ENCODE measurements at regions not wholly inside any gene's neighbourhood (a gene's known extent, or its start where the extent isn't known, plus 50 kb on each side); places are given as distances from the start of the nearest gene placed in this dataset.

DNA sequence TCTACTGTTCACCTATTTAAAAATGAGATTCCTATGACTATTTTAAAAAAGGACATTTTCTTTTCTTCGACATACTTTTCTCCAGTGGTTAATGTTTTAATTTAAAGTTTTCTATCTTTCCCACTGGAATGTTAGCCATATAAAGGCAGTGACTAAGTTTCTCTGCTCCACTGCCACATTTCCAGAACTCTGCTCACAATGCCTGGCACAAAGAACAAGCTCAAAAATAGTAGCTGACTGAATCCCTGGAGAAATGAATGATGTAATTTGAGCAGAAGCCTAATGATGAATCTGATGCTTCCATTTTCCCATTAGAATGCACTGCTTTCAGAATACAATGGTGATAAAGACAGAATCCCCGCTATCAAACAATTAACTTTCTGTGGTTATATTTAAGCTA, 817.8 kb downstream of the MTRR start:
- Histone ChIP-seq H3K9me3 (ENCODE audit: insufficient read depth, low read depth, low read length) (no peaks in the 10 kb centered on the region), H3K9ac (ENCODE audit: low read depth, low read length) (no peak overlapping the region), H3K4me3 (ENCODE audit: low read length) (no peak overlapping the region), H3K27ac (ENCODE audit: low read length) (no peak overlapping the region), H3K36me3 (ENCODE audit: insufficient read depth, low read depth, low read length) (no peaks in the 10 kb centered on the region), H3K27me3 (ENCODE audit: insufficient read depth, low read length) (no peaks in the 10 kb centered on the region), H3K4me1 (ENCODE audit: insufficient read depth, low read length) (peaks cover 6% of the 10 kb centered on the region; the same call in 1 of the 2 replicates)

DNA sequence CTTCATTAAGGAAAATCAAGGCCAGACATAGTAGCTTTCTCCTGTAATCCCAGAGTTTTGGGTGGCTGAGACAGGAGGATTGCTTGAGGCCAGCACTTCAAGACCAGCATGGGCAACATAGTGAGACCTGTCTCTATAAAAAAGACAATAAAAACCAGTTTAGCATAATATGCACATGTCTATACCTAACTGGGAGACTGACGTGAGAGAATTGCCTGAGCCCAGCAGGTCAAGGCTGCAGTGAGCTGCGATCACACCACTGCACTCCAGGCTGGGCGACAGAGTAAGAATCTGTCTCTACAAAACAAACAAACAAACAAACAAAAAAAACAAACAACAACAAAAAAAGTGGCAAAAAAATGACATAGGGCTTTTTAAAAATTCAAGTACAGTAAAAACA, 820.8 kb downstream of the MTRR start:
- Histone ChIP-seq H3K4me3 (ENCODE audit: low read length) (no peak overlapping the region), H3K27ac (ENCODE audit: low read length) (no peak overlapping the region), H3K9me3 (ENCODE audit: insufficient read depth, low read depth, low read length) (no peaks in the 10 kb centered on the region), H3K27me3 (ENCODE audit: insufficient read depth, low read length) (no peaks in the 10 kb centered on the region), H3K36me3 (ENCODE audit: insufficient read depth, low read depth, low read length) (no peaks in the 10 kb centered on the region), H3K9ac (ENCODE audit: low read depth, low read length) (no peak overlapping the region), H3K4me1 (ENCODE audit: insufficient read depth, low read length) (peaks cover 6% of the 10 kb centered on the region; the same call in 1 of the 2 replicates)

DNA sequence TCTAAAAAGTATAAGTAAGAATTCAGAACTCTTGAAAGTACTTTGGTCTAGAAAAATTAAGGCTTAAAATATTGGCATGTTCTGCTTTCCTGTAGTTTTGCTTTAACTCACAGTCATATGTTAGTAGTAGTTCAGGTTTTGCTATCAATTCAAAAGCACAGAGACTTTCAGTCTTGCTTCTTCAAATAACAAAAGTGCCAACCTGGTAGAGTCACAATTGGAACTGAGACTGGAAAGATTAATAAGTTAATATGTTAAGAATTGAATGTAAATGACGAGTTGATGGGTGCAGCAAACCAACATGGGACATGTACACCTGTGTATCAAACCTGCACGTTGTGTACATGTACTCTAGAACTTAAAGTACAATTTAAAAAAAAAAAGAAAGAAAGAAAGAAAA, 822.3 kb downstream of the MTRR start:
- Histone ChIP-seq H3K9ac (ENCODE audit: low read depth, low read length) (no peak overlapping the region), H3K4me1 (ENCODE audit: insufficient read depth, low read length) (peaks cover 6% of the 10 kb centered on the region; the same call in 1 of the 2 replicates), H3K4me3 (ENCODE audit: low read length) (no peak overlapping the region), H3K9me3 (ENCODE audit: insufficient read depth, low read depth, low read length) (no peaks in the 10 kb centered on the region), H3K36me3 (ENCODE audit: insufficient read depth, low read depth, low read length) (no peaks in the 10 kb centered on the region), H3K27ac (ENCODE audit: low read length) (no peak overlapping the region), H3K27me3 (ENCODE audit: insufficient read depth, low read length) (no peaks in the 10 kb centered on the region)

DNA sequence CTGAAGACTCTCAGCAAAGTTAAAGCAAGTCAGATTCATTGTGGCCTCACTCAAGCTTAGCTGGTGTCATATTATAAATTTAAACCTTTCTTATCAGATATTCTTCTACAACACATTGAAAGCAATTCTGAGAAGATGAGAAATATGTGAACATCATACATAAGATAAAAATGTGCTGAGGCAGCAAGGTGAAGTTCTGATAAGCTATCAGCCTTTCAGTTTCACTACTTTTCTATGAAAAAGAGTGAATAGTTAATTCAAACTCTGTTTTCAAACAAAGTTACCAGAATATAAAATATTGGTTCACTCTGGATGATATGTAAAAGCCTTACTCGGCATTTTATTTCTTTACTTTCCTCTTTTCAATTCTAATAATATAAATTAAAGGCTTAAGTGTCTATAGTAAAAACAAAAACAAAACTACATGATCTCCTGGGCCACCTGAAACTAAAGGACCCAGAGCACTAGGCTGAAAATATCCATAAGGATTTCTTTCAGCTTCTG, 824.4 kb downstream of the MTRR start:
- Histone ChIP-seq H3K36me3 (ENCODE audit: insufficient read depth, low read depth, low read length) (no peaks in the 10 kb centered on the region), H3K4me3 (ENCODE audit: low read length) (no peak overlapping the region), H3K4me1 (ENCODE audit: insufficient read depth, low read length) (peaks cover 6% of the 10 kb centered on the region; the same call in 1 of the 2 replicates), H3K27me3 (ENCODE audit: insufficient read depth, low read length) (no peaks in the 10 kb centered on the region), H3K9ac (ENCODE audit: low read depth, low read length) (no peak overlapping the region), H3K27ac (ENCODE audit: low read length) (no peak overlapping the region), H3K9me3 (ENCODE audit: insufficient read depth, low read depth, low read length) (no peaks in the 10 kb centered on the region)

DNA sequence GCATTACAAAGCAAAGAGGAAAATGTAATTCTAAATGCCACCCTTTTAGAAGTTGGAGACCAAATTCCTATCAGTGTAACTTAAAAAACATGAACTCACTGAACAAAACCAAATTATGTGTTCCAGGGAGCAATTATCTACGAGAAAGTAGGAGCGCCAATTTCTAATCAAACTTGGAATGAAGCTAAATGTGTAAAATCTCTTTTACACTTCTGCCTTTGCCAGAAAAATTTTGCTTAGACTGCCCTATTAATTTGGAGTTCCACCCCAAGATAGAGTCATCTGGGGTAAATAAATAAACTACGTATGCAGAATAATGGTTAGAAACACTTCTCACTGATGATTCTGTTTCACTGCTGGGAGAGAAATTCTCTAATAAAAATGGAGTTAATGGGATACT, 825.6 kb downstream of the MTRR start:
- no peaks in the 10 kb centered on the region for H3K27me3 ChIP-seq (ENCODE audit: insufficient read depth, low read length)
- H3K4me1 ChIP-seq (ENCODE audit: insufficient read depth, low read length) = peaks cover 6% of the 10 kb centered on the region; the same call in 1 of the 2 replicates
- H3K36me3 ChIP-seq (ENCODE audit: insufficient read depth, low read depth, low read length) = no peaks in the 10 kb centered on the region
- no peak overlapping the region for H3K27ac ChIP-seq (ENCODE audit: low read length)
- H3K9me3 ChIP-seq (ENCODE audit: insufficient read depth, low read depth, low read length) = no peaks in the 10 kb centered on the region
- H3K4me3 ChIP-seq (ENCODE audit: low read length) = no peak overlapping the region
- no peak overlapping the region for H3K9ac ChIP-seq (ENCODE audit: low read depth, low read length)

DNA sequence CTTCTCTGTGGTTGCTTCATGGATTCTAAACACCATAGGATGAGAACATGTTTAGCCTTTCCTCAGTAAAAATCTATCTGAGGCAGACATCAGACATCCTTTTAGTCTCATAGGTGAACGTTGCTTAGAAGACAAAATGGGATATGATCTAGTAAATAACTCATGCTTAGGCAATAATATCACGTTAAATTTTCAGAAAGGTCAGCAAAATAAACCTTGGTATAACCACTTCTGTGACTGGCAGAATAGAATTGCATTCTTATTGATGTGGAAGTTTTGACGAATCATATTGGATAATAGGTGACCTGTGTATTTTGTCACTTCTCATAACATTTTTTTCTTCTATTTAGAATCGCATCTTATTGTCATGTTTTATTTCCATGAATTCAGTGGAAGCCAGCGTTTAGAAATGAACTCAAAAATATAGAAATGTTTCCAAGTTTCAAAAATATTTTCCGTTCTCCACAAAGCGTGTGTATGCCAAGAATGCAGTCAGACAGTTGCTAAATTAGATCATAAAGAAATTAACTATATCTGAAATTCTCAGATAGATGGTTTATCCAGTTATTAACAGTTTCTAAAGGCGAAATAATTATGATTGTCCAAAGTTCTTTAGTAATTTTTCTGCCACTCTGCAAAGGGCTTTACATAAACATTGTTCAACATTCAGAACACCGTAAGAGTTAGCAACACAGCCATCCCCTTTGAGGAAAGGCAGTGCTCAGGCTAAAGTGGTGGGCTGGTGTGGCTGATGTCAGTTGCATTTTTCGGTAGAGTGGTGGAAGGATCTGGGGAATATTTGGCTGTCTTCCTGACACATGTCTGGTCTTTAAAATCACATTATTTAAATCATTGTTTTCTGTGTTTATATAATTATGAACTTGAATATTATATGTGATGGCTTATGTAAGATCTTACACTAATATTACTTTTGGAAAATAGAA, 827.2 kb downstream of the MTRR start:
- no peaks in the 10 kb centered on the region for H3K27me3 ChIP-seq (ENCODE audit: insufficient read depth, low read length)
- no peaks in the 10 kb centered on the region for H3K4me1 ChIP-seq (ENCODE audit: insufficient read depth, low read length)
- no peak overlapping the region for H3K27ac ChIP-seq (ENCODE audit: low read length)
- no peaks in the 10 kb centered on the region for H3K36me3 ChIP-seq (ENCODE audit: insufficient read depth, low read depth, low read length)
- H3K9ac ChIP-seq (ENCODE audit: low read depth, low read length) = no peak overlapping the region
- H3K4me3 ChIP-seq (ENCODE audit: low read length) = no peak overlapping the region
- no peaks in the 10 kb centered on the region for H3K9me3 ChIP-seq (ENCODE audit: insufficient read depth, low read depth, low read length)

DNA sequence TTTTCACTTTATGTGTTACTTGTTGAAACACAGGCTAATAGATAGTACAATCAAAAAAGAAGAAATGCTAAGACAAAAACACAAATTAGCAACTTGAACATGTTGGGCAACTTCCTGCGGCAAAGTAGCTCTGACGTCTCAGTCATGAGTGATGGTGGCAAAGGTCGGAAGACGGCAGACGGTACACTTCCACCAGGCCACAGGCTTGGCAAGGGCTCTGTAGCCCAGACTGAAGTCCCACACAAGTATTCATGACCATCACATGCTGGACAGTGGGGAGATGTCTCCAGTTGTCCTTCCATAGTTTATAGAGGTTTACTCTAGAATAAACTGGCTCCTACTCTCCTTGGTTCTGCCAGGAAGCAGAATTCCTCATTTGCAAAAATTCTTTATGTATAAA, 831.3 kb downstream of the MTRR start:
- Histone ChIP-seq H3K4me1 (ENCODE audit: insufficient read depth, low read length) (no peaks in the 10 kb centered on the region), H3K9ac (ENCODE audit: low read depth, low read length) (no peak overlapping the region), H3K27ac (ENCODE audit: low read length) (no peak overlapping the region), H3K27me3 (ENCODE audit: insufficient read depth, low read length) (no peaks in the 10 kb centered on the region), H3K9me3 (ENCODE audit: insufficient read depth, low read depth, low read length) (no peaks in the 10 kb centered on the region), H3K36me3 (ENCODE audit: insufficient read depth, low read depth, low read length) (no peaks in the 10 kb centered on the region), H3K4me3 (ENCODE audit: low read length) (no peak overlapping the region)

DNA sequence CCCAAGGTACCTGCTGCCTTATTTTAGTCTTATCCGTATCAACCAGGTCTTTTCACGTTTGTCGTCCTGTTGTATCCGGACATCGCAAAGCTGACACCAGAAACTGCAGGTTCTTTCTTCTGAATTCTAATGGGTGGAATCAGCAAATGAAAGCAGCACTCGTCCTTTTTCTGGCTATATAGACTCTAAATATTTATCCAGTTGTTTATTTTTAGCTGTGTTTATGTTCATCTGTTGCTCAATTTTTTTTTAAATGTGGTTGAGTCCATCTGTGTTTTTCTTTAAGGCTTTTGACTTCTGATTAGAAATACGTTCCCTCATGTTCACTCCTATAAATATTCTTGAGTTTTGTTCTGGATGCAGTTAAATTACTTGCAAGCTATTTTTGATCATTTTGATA, 831.7 kb downstream of the MTRR start:
- H3K9me3 ChIP-seq (ENCODE audit: insufficient read depth, low read depth, low read length) = no peaks in the 10 kb centered on the region

DNA sequence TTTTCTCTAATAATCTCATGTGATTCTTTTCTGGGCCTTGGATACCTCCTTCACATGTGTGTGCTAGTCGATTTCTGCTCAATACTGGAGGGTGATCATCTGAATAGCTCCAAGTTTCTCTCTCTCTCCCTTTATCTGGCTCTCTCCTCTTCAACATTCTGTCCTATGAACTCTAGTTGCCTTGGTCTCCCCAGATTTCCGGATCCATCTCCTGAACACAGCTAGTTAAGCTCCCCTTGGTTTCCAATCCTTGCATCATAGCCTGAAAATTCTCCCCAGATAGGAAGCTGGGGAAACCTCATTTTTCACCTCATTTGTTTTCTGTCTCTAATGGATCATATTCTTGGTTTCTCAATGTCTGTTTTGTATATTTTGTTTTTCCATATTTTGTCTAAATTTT, 832.3 kb downstream of the MTRR start:
- no peaks in the 10 kb centered on the region for H3K36me3 ChIP-seq (ENCODE audit: insufficient read depth, low read depth, low read length)
- H3K4me3 ChIP-seq (ENCODE audit: low read length) = no peak overlapping the region
- H3K27ac ChIP-seq (ENCODE audit: low read length) = no peak overlapping the region
- no peaks in the 10 kb centered on the region for H3K4me1 ChIP-seq (ENCODE audit: insufficient read depth, low read length)
- no peaks in the 10 kb centered on the region for H3K27me3 ChIP-seq (ENCODE audit: insufficient read depth, low read length)
- H3K9me3 ChIP-seq (ENCODE audit: insufficient read depth, low read depth, low read length) = no peaks in the 10 kb centered on the region
- H3K9ac ChIP-seq (ENCODE audit: low read depth, low read length) = no peak overlapping the region

More for the DNA sequence above, 831.7 kb downstream of the MTRR start:
- no peak overlapping the region for H3K27ac ChIP-seq (ENCODE audit: low read length)
- H3K4me3 ChIP-seq (ENCODE audit: low read length) = no peak overlapping the region
- H3K27me3 ChIP-seq (ENCODE audit: insufficient read depth, low read length) = no peaks in the 10 kb centered on the region
- H3K36me3 ChIP-seq (ENCODE audit: insufficient read depth, low read depth, low read length) = no peaks in the 10 kb centered on the region
- H3K9ac ChIP-seq (ENCODE audit: low read depth, low read length) = no peak overlapping the region
- no peaks in the 10 kb centered on the region for H3K4me1 ChIP-seq (ENCODE audit: insufficient read depth, low read length)

DNA sequence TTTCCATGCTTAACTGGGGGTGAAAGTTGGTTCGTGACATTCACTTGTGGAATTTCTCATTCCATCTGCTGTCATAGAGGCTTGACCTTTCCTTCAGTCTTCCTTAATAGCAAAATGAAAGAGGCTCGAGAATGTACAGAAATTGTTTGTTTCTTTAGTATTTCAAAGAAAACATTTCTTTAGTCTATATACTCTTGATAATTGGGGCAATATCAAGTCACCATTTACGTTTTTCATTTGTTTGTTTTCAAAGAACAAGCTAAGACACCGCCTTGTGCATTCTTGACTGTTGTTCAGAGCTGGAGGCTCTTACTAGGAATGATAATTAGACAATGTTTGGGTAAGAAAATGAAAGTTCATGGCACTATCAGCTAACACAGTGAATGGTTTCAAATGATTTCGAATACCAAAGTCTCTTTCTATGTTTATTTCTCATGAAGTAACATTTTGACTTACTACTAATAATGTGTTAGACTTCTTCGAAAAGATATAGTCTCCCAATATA, 835.4 kb downstream of the SEMA5A start:
- H3K9me3 ChIP-seq (ENCODE audit: insufficient read depth, low read depth, low read length) = no peaks in the 10 kb centered on the region
- H3K9ac ChIP-seq (ENCODE audit: low read depth, low read length) = no peak overlapping the region
- H3K36me3 ChIP-seq (ENCODE audit: insufficient read depth, low read depth, low read length) = no peaks in the 10 kb centered on the region
- no peak overlapping the region for H3K27ac ChIP-seq (ENCODE audit: low read length)
- no peaks in the 10 kb centered on the region for H3K4me1 ChIP-seq (ENCODE audit: insufficient read depth, low read length)
- no peak overlapping the region for H3K4me3 ChIP-seq (ENCODE audit: low read length)
- no peaks in the 10 kb centered on the region for H3K27me3 ChIP-seq (ENCODE audit: insufficient read depth, low read length)

DNA sequence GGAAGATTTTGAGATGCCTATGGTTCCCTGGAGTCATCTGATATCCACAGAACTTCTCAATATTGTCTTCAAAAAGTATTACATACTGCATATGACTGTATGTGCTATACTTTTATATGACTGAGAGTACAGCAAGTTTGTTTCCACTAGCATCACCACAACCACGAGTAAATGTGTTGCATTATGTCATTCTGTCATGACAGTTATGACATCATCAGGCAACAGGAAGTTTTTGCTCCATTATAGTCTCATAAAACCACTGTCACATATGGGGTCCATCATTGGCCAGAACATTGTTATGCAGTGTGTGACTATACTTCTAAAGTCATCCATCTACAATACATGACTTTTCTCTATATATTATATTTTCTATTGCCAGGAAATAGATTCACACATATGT, 831.7 kb downstream of the SEMA5A start:
- H3K27ac ChIP-seq (ENCODE audit: low read length) = no peak overlapping the region
- no peak overlapping the region for H3K4me3 ChIP-seq (ENCODE audit: low read length)
- no peak overlapping the region for H3K9ac ChIP-seq (ENCODE audit: low read depth, low read length)
- H3K4me1 ChIP-seq (ENCODE audit: insufficient read depth, low read length) = no peaks in the 10 kb centered on the region
- no peaks in the 10 kb centered on the region for H3K36me3 ChIP-seq (ENCODE audit: insufficient read depth, low read depth, low read length)
- no peaks in the 10 kb centered on the region for H3K27me3 ChIP-seq (ENCODE audit: insufficient read depth, low read length)
- H3K9me3 ChIP-seq (ENCODE audit: insufficient read depth, low read depth, low read length) = no peaks in the 10 kb centered on the region

DNA sequence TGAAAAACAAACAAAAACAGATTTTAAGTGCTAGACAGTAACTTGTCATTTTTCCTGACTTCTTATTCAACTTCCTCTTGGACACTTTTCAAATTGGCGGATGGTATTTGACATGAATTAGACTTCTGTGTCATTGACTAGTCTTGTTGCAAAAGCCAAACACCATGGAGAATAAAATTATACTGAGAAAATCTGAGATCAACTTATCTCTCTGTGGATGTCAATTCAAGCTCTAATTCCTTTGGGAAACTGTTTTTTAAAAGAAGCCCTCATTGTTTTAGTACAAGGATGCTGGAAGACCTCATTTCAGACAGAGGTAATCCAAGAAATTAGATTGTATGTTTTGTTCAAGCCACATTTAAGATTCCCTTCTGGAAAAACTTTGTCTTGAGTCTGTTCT, 831.0 kb downstream of the SEMA5A start:
- Histone ChIP-seq H3K36me3 (ENCODE audit: insufficient read depth, low read depth, low read length) (no peaks in the 10 kb centered on the region), H3K9ac (ENCODE audit: low read depth, low read length) (no peak overlapping the region), H3K4me1 (ENCODE audit: insufficient read depth, low read length) (no peaks in the 10 kb centered on the region), H3K4me3 (ENCODE audit: low read length) (no peak overlapping the region), H3K27ac (ENCODE audit: low read length) (no peak overlapping the region), H3K9me3 (ENCODE audit: insufficient read depth, low read depth, low read length) (no peaks in the 10 kb centered on the region), H3K27me3 (ENCODE audit: insufficient read depth, low read length) (no peaks in the 10 kb centered on the region)
